Mucosa of descending colon (tissue), 3 donors: ENCODE measurements at regions not wholly inside any gene's neighbourhood (a gene's known extent, or its start where the extent isn't known, plus 50 kb on each side); places are given as distances from the start of the nearest gene placed in this dataset.

ENCODE experiments used
- ATAC-seq: fragments of 200-7000 bp; cut with Tn5 transposase; one replicate; pipeline ENCODE4 v1.9.1; 2020; ENCODE audit warnings: mild to moderate bottlenecking, moderate library complexity
- DNase-seq, 3 donors: peaks; one replicate each; pipeline ENCODE4 v3.0.0-alpha.2; 2020
- H3K36me3 ChIP-seq: fragments of 200-600 bp; one replicate; pipeline ENCODE4 v1.8.0; 2021; ENCODE audit warnings: low read depth, mild to moderate bottlenecking
- H3K4me1 ChIP-seq: fragments of 200-600 bp; one replicate; pipeline ENCODE4 v1.8.0; 2021; ENCODE audit warnings: low read depth, mild to moderate bottlenecking
- H3K4me3 ChIP-seq: fragments of 200-600 bp; one replicate; pipeline ENCODE4 v1.8.0; 2021; ENCODE audit warnings: mild to moderate bottlenecking
- H3K9me3 ChIP-seq: fragments of 200-600 bp; one replicate; pipeline ENCODE4 v1.8.0; 2021; ENCODE audit warnings: mild to moderate bottlenecking
- CTCF ChIP-seq: fragments of 200-600 bp; IDR thresholded peaks from one replicate; pipeline ENCODE4 v1.8.0; 2022; ENCODE audit warnings: antibody characterized with exemption, mild to moderate bottlenecking
- intact Hi-C, 2 donors: fragments of 100-400 bp; cut with DNase I in 1 of 2; cut with micrococcal nuclease in 1 of 2; formaldehyde crosslinking; loops; one replicate each; pipeline versions ENCODE4 v1.11.0 to v1.11.1; 2022; cut with DNase I, micrococcal nuclease
- donor health status: DM: no; HTN: no; CAD: no; lungs with moderate emphysema.
- donor health status: DM: no; HTN: no; CAD: no.
- donor health status: DM: no; HTN: yes; CAD: no.

DNA sequence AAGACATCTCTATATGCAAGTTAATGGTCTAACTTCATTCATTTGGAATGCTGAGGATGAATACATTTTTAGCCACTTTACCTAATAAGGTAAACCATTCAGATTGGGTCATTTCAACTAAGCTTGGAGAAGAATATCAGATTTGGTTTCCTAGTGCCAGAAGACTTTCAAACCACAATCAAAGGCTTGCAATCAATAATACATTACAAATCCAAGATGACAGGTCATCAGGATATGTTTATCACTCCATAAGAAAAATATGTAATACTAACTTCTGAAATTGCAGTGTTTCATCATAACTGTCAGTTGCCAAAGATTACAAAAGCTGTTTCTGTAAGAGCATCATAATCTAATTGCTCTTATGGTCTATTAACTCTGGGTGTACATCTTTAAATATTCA, 654.0 kb downstream of the COL12A1 start:
- no peaks in the 10 kb centered on the region for H3K4me1 ChIP-seq
- DNase-seq = no peak
- intact Hi-C loops = no loop called here
- no peaks in the 10 kb centered on the region for H3K9me3 ChIP-seq
- H3K4me3 ChIP-seq = no peak overlapping the region
- H3K36me3 ChIP-seq = no peaks in the 10 kb centered on the region
- TF ChIP-seq CTCF = no peak
- no peak for ATAC-seq

DNA sequence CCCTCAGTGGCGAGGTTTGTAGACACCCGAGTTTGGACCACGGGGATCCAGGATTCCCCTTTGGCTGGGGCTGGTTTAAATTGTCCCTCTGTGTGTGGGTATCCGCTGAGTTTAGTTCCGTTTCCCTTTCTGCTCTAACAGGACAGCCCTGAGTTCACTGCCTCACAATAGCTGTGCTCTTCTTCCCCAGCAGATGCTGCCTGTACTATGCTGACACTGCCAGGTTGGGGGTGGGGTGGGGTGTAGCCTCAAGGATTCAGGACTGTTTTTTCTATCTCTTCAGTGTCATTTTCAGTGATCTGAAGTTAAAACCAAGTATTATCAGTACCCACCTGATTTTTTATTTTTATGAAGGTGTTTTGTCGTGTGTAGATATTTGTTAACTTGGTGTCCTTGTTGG, 655.0 kb downstream of the COL12A1 start:
- no peak for ATAC-seq
- Histone ChIP-seq H3K36me3 (no peaks in the 10 kb centered on the region), H3K4me3 (no peak overlapping the region), H3K4me1 (no peaks in the 10 kb centered on the region), H3K9me3 (no peaks in the 10 kb centered on the region)
- intact Hi-C loops = no loop called here
- no peak for TF ChIP-seq CTCF
- DNase-seq = no peak

DNA sequence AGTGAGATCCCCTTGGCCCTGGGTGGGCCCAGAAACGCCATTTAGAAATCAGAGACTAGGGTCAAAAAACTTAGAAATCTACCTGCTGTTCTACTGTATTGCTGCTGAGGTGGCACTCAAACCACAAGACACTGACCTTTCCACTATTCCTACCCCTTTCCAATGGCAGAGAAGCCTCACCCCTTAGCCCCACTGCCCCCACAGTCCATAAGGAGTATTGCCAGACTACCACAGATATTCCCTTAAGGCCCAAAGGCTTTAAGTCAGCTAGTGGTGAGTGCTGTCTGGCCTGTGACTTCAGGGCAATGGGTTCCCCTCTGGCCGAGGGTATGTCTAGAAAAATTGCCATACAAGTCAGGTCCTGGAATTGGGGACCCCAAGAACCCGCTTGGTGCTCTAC, 656.1 kb downstream of the COL12A1 start:
- intact Hi-C loops = no loop called here
- H3K9me3 ChIP-seq = no peaks in the 10 kb centered on the region
- H3K36me3 ChIP-seq = no peaks in the 10 kb centered on the region
- no peak for TF ChIP-seq CTCF
- no peak for DNase-seq
- H3K4me3 ChIP-seq = no peak overlapping the region
- ATAC-seq = no peak
- H3K4me1 ChIP-seq = no peaks in the 10 kb centered on the region

DNA sequence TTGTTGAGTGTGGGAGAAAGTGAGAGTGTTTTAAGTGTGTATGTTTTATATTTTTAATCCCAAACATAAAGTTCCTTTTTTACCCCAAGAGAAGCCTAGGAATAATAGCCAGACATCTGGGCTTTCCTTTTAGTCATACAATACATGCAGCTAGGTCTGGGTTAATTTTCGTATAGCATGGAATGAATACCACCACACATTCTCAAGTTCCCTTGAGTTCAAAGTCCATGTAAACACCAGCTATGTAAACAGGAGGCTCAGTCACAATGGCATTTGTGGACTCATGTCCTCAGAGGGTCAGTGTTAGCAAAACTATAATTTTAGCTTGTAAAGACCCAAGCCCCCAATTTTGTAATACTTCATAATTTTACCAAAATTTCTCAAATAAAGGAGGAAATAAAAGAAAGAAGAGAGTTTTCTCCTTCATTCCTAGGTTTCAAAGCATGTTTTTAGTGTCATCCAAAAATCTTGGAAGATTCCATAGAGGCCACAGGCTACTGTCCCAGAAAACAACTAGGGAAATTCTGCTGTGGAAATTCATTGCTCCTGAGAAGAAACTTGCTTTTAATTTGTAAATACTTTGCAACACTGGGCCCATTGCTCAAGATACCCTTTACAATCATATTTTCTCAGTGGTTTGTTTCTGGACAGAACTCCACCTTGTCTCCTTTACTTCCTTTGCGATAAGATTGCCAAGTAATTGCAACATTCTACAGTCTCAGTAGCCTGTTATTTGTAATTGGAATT, 671.2 kb downstream of the COL12A1 start:
- TF ChIP-seq CTCF = no peak
- intact Hi-C loops = no loop called here
- DNase-seq (peak in 1 of 3 donors; percentile 25), ATAC-seq (peak; percentile 99)
- Histone ChIP-seq H3K4me3 (no peak overlapping the region), H3K36me3 (no peaks in the 10 kb centered on the region), H3K4me1 (no peaks in the 10 kb centered on the region), H3K9me3 (no peaks in the 10 kb centered on the region)

- intact Hi-C loops = no loop called here
Observed at GRCh38 chr6:74519163-74519562, 686.7 kb downstream of the COL12A1 start.

More at GRCh38 chr6:74519163-74519562, 686.7 kb downstream of the COL12A1 start:
- Histone ChIP-seq H3K4me1 (no peaks in the 10 kb centered on the region), H3K9me3 (no peaks in the 10 kb centered on the region), H3K36me3 (no peaks in the 10 kb centered on the region), H3K4me3 (no peak overlapping the region)
- DNase-seq (no peak), ATAC-seq (no peak)
- TF ChIP-seq CTCF = no peak
